ENCODE measurements at regions not wholly inside any gene's neighbourhood (a gene's known extent, or its start where the extent isn't known, plus 50 kb on each side); places are given as distances from the start of the nearest gene placed in this dataset.

- no peak for TF ChIP-seq CTCF (IDR thresholded peaks at IDR 0.05)
- TF ChIP-seq EP300 (IDR thresholded peaks at IDR 0.05), result no peak
These were observed 330.3 kb downstream of the NFIB start for GRCh38 chr9:13983607-13984006.

Measured in gastroesophageal sphincter (tissue), 3 donors.